ENCODE measurements at regions not wholly inside any gene's neighbourhood (a gene's known extent, or its start where the extent isn't known, plus 50 kb on each side); places are given as distances from the start of the nearest gene placed in this dataset.
"Not testable (repeated sequence)": the region's sequence is repeated elsewhere in the genome, so short reads cannot be mapped to it uniquely, and the experiment has no call there.

- TF ChIP-seq RARB (CRISPR knock-in tag; IDR thresholded peaks at IDR 0.05) (no peak), PATZ1 (CRISPR knock-in tag; IDR thresholded peaks at IDR 0.05; ENCODE audit: borderline replicate concordance) (no peak), OSR1 (CRISPR knock-in tag; IDR thresholded peaks at IDR 0.05) (no peak), CSRNP3 (CRISPR knock-in tag; IDR thresholded peaks at IDR 0.05) (no peak), ARNTL (CRISPR knock-in tag; IDR thresholded peaks at IDR 0.05; ENCODE audit: borderline replicate concordance, low read depth) (no peak), SNAI2 (CRISPR knock-in tag; IDR thresholded peaks at IDR 0.05) (no peak), ZNF565 (CRISPR knock-in tag; conservative IDR thresholded peaks at IDR 0.05; ENCODE audit: low read depth) (no peak), CSDC2 (CRISPR knock-in tag; IDR thresholded peaks at IDR 0.05) (no peak), ESRRG (CRISPR knock-in tag; IDR thresholded peaks at IDR 0.05) (no peak), ZNF70 (CRISPR knock-in tag; IDR thresholded peaks at IDR 0.05) (no peak), TSHZ2 (CRISPR knock-in tag; IDR thresholded peaks at IDR 0.05) (no peak), PPARA (CRISPR knock-in tag; IDR thresholded peaks at IDR 0.05; ENCODE audit: borderline replicate concordance) (no peak), GLIS3 (CRISPR knock-in tag; IDR thresholded peaks at IDR 0.05) (no peak), POU6F1 (CRISPR knock-in tag; IDR thresholded peaks at IDR 0.05; ENCODE audit: borderline replicate concordance, low read depth) (no peak), ZFP3 (CRISPR knock-in tag; IDR thresholded peaks at IDR 0.05) (no peak), ZC3H10 (CRISPR knock-in tag; IDR thresholded peaks at IDR 0.05) (no peak), BACH2 (CRISPR knock-in tag; IDR thresholded peaks at IDR 0.05; ENCODE audit: borderline replicate concordance) (no peak), ZFP30 (CRISPR knock-in tag; IDR thresholded peaks at IDR 0.05) (no peak), TCF4 (CRISPR knock-in tag; IDR thresholded peaks at IDR 0.05; ENCODE audit: borderline replicate concordance) (no peak)
- no peak for ATAC-seq
These were observed 76.1 kb upstream of the KCTD1 start for GRCh38 chr18:26624443-26624842.

GRCh38 chr18:26623314-26623713 lies 75.0 kb upstream of the KCTD1 start:
- not testable (repeated sequence) for ATAC-seq

GRCh38 chr18:26621161-26622026 lies 73.0 kb upstream of the KCTD1 start:
- 0 out of 3 replicates have a peak, but pooled peaks have one; percentile 26 for ATAC-seq
- TF ChIP-seq ISL1 (CRISPR knock-in tag; IDR thresholded peaks at IDR 0.05), result no peak
- TF ChIP-seq PATZ1 (CRISPR knock-in tag; IDR thresholded peaks at IDR 0.05; ENCODE audit: borderline replicate concordance), result no peak
- TF ChIP-seq SNAI2 (CRISPR knock-in tag; IDR thresholded peaks at IDR 0.05), result no peak
- TF ChIP-seq ZFP3 (CRISPR knock-in tag; IDR thresholded peaks at IDR 0.05), result no peak
- TF ChIP-seq ZFP30 (CRISPR knock-in tag; IDR thresholded peaks at IDR 0.05), result no peak
- no peak for TF ChIP-seq ZNF8 (CRISPR knock-in tag; IDR thresholded peaks at IDR 0.05)
- no peak for TF ChIP-seq CSDC2 (CRISPR knock-in tag; IDR thresholded peaks at IDR 0.05)
- TF ChIP-seq RARB (CRISPR knock-in tag; IDR thresholded peaks at IDR 0.05), result no peak
